SK-N-SH (cell line): ENCODE measurements at regions not wholly inside any gene's neighbourhood (a gene's known extent, or its start where the extent isn't known, plus 50 kb on each side); places are given as distances from the start of the nearest gene placed in this dataset.

Experiments
- CTCF ChIA-PET: fragments of 300-600, 350-600 bp; formaldehyde crosslinking; extraction: SDS; loops from one replicate; lab custom pipeline; 2021; lab: Yijun Ruan, JAX
- POLR2A ChIA-PET: fragments of 350-600 bp; sonication (Branson Sonifier 250); formaldehyde crosslinking; extraction: SDS; loops from one replicate; lab custom pipeline; 2020; ENCODE audit warnings: antibody characterized with exemption, inconsistent platforms; lab: Yijun Ruan, JAX
- DNase-seq: peaks from one replicate; pipeline ENCODE4 v3.0.0; 2012
- H2AFZ ChIP-seq: fragments of 200-600 bp; sonication (generic); 2 replicates; pipeline ENCODE4 v1.8.1; 2016; ENCODE audit warnings: antibody characterized with exemption, mild to moderate bottlenecking, low read depth
- H3F3A ChIP-seq: fragments of 200-600 bp; sonication (generic); replicated peaks from 2 replicates; pipeline ENCODE3; 2016; ENCODE audit warnings: antibody characterized with exemption, mild to moderate bottlenecking; ENCODE audit not compliant: insufficient read depth
- H3K27ac ChIP-seq, 2 experiments: fragments of 200-500 bp in 1 of 2; fragments of 200-600 bp in 1 of 2; sonication (Bioruptor generic) in 1 of 2; sonication (generic), shearing (Covaris generic) in 1 of 2; 2 replicates each; pipeline versions ENCODE4 v1.5.1 to v1.6.1; 2014 to 2016; ENCODE audit warnings: low read depth in 2 of 2, inconsistent platforms in 1 of 2, low read length in 1 of 2, mild to moderate bottlenecking in 1 of 2, mixed read lengths in 1 of 2
- H3K27me3 ChIP-seq: fragments of 200-600 bp; sonication (generic), shearing (Covaris generic); 2 replicates; pipeline ENCODE4 v1.6.1; 2016; ENCODE audit warnings: mixed run types; ENCODE audit not compliant: insufficient read depth
- H3K36me3 ChIP-seq, 2 experiments: fragments of 200-500 bp in 1 of 2; fragments of 200-600 bp in 1 of 2; sonication (Bioruptor generic) in 1 of 2; sonication (generic) in 1 of 2; replicated peaks in 1 of 2; 2 replicates each; pipeline versions ENCODE3 to v1.5.1; 2014 to 2016; ENCODE audit warnings: low read length in 1 of 2, mild to moderate bottlenecking in 1 of 2; ENCODE audit not compliant: insufficient read depth in 2 of 2, control insufficient read depth in 1 of 2
- H3K4me1 ChIP-seq, 2 experiments: fragments of 200-500 bp in 1 of 2; fragments of 200-600 bp in 1 of 2; sonication (Bioruptor generic) in 1 of 2; sonication (generic), shearing (Covaris generic) in 1 of 2; 2 replicates each; pipeline versions ENCODE4 v1.5.1 to v1.6.1; 2014 to 2016; ENCODE audit warnings: low read depth in 1 of 2, low read length in 1 of 2, mixed run types in 1 of 2; ENCODE audit not compliant: insufficient read depth in 2 of 2, control insufficient read depth in 1 of 2
- H3K4me2 ChIP-seq: fragments of 200-600 bp; sonication (generic), shearing (Covaris generic); 2 replicates; pipeline ENCODE4 v1.6.1; 2017; ENCODE audit warnings: mixed run types
- H3K4me3 ChIP-seq, 2 experiments: fragments of 200-500 bp in 1 of 2; fragments of 200-600 bp in 1 of 2; sonication (Bioruptor generic) in 1 of 2; sonication (generic), shearing (Covaris generic) in 1 of 2; 2 replicates each; pipeline versions ENCODE4 v1.5.1 to v1.8.1; 2014 to 2016; ENCODE audit warnings: low read depth in 2 of 2, inconsistent platforms in 1 of 2, low read length in 1 of 2, mild to moderate bottlenecking in 1 of 2, mixed read lengths in 1 of 2, moderate library complexity in 1 of 2
- H3K79me2 ChIP-seq: fragments of 200-600 bp; sonication (generic); 2 replicates; pipeline ENCODE4 v1.8.1; 2017; ENCODE audit warnings: mild to moderate bottlenecking; ENCODE audit not compliant: insufficient read depth
- H3K9ac ChIP-seq: fragments of 200-600 bp; sonication (generic); 2 replicates; pipeline ENCODE4 v1.6.1; 2017; ENCODE audit warnings: mixed run types
- H3K9me2 ChIP-seq: fragments of 200-600 bp; sonication (generic); 2 replicates; pipeline ENCODE4 v1.6.1; 2017; ENCODE audit warnings: mixed run types
- H3K9me3 ChIP-seq: fragments of 200-600 bp; sonication (generic); 2 replicates; pipeline ENCODE4 v1.6.1; 2017; ENCODE audit warnings: mixed run types, mild to moderate bottlenecking, moderate library complexity
- H4K20me1 ChIP-seq: fragments of 200-600 bp; sonication (generic); 2 replicates; pipeline ENCODE4 v1.6.1; 2017; ENCODE audit warnings: mild to moderate bottlenecking, mixed run types; ENCODE audit not compliant: insufficient read depth
- CHD2 ChIP-seq: fragments of 150-350 bp; IDR thresholded peaks from 2 replicates; pipeline ENCODE4 v1.6.1; 2018; ENCODE audit warnings: low read length; ENCODE audit not compliant: partially characterized antibody
- ELF1 ChIP-seq: IDR thresholded peaks from 2 replicates; pipeline ENCODE4 v1.4.0; 2012
- EP300 ChIP-seq, 2 experiments: IDR thresholded peaks; 2 replicates each; pipeline versions ENCODE4 v1.4.0 to v1.6.1; 2012; ENCODE audit warnings: borderline replicate concordance in 1 of 2, low read depth in 1 of 2, low read length in 1 of 2
- EZH2phosphoT487 ChIP-seq: fragments of 200-600 bp; sonication (generic); IDR thresholded peaks from 2 replicates; pipeline ENCODE4 v1.6.1; 2017; ENCODE audit warnings: low read depth, mixed run types, mild to moderate bottlenecking, antibody characterized with exemption, moderate library complexity, borderline replicate concordance
- FOXJ3 ChIP-seq: sonication (generic); formaldehyde crosslinking; IDR thresholded peaks from 2 replicates; pipeline ENCODE4 v1.5.1; 2020; ENCODE audit warnings: mild to moderate bottlenecking, missing genetic modification reagents
- FOXM1 ChIP-seq: IDR thresholded peaks from 2 replicates; pipeline ENCODE4 v1.4.0; 2012; ENCODE audit warnings: low read depth, mild to moderate bottlenecking
- GABPA ChIP-seq: IDR thresholded peaks from 2 replicates; pipeline ENCODE4 v1.4.0; 2012; ENCODE audit warnings: low read depth, mild to moderate bottlenecking
- GATA2 ChIP-seq: sonication (generic); formaldehyde crosslinking; IDR thresholded peaks from 2 replicates; pipeline ENCODE4 v1.5.0; 2020; ENCODE audit warnings: mild to moderate bottlenecking, missing genetic modification reagents
- JUND ChIP-seq: IDR thresholded peaks from 2 replicates; pipeline ENCODE4 v1.4.0; 2012
- MEF2A ChIP-seq: IDR thresholded peaks from 2 replicates; pipeline ENCODE4 v1.4.0; 2012; ENCODE audit warnings: low read depth, borderline replicate concordance
- MXI1 ChIP-seq: IDR thresholded peaks from 2 replicates; pipeline ENCODE4 v1.6.1; 2012; ENCODE audit warnings: mild to moderate bottlenecking, low read depth, low read length, improper control_type of control experiment
- NFIC ChIP-seq: IDR thresholded peaks from 2 replicates; pipeline ENCODE4 v1.4.0; 2012; ENCODE audit warnings: borderline replicate concordance
- POLR2AphosphoS5 ChIP-seq: IDR thresholded peaks from 2 replicates; pipeline ENCODE4 v1.6.1; 2012; ENCODE audit warnings: low read depth, low read length
- RAD21 ChIP-seq: IDR thresholded peaks from 2 replicates; pipeline ENCODE4 v1.6.1; 2012; ENCODE audit warnings: mild to moderate bottlenecking, low read length
- RCOR1 ChIP-seq: fragments of 150-350 bp; IDR thresholded peaks from 2 replicates; pipeline ENCODE4 v1.6.1; 2017; ENCODE audit warnings: antibody characterized with exemption, low read length
- RFX5 ChIP-seq: IDR thresholded peaks from 2 replicates; pipeline ENCODE4 v1.6.1; 2012; ENCODE audit warnings: mild to moderate bottlenecking, improper control_type of control experiment, low read length
- RXRA ChIP-seq: IDR thresholded peaks from 2 replicates; pipeline ENCODE4 v1.4.0; 2012; ENCODE audit warnings: low read depth, mild to moderate bottlenecking, borderline replicate concordance
- SIN3A ChIP-seq: IDR thresholded peaks from 2 replicates; pipeline ENCODE4 v1.6.1; 2012; ENCODE audit warnings: low read depth, mild to moderate bottlenecking, low read length, moderate library complexity, borderline replicate concordance
- TAF1 ChIP-seq: IDR thresholded peaks from 2 replicates; pipeline ENCODE4 v1.6.1; 2012; ENCODE audit warnings: low read depth, mild to moderate bottlenecking, low read length, moderate library complexity, borderline replicate concordance
- TEAD4 ChIP-seq: IDR thresholded peaks from 2 replicates; pipeline ENCODE4 v1.4.0; 2012; ENCODE audit warnings: mild to moderate bottlenecking, borderline replicate concordance; ENCODE audit not compliant: insufficient read depth
- WGBS: methylation state at CpG from one replicate; pipeline ENCODE4 v1.1.6; 2017; ENCODE audit warnings: low lambda C conversion rate; 5-methylcytosine and 5-hydroxymethylcytosine counted together
- TF ChIP-seq, protein P1 (sequence below): IDR thresholded peaks from 2 replicates; pipeline ENCODE4 v1.4.0; 2012; ENCODE audit warnings: low read depth, borderline replicate concordance
- TF ChIP-seq, protein P2 (sequence below): fragments of 150-350 bp; IDR thresholded peaks from 2 replicates; pipeline ENCODE4 v1.6.1; 2016; ENCODE audit warnings: mild to moderate bottlenecking, low read depth, low read length
- TF ChIP-seq, protein P3 (sequence below): IDR thresholded peaks from 2 replicates; pipeline ENCODE4 v1.4.0; 2012; ENCODE audit warnings: low read depth

DNA sequence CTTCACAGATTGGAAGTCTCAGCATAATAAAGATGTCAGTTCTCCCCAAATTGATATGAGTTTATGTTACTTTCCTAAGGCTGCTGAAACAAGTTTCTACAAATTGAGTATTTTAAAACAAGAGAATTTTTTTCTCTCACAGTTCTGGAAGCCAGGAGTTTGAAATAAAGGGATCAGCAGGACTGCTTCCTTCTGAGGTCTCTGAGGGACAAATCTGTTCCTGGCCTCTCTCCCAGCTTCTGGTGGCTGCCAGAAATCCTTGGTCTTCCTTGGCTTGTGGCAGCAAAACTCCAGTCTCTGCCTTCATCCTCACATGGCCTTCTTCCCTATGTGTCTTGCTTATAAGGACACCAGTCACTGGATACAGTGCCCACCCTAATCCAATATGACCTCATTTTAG is 136.1 kb downstream of the TFAP2A start:
- no peaks in the 10 kb centered on the region for H3K27me3 ChIP-seq
- ChIA-PET CTCF (interaction anchor here (0.6 kb wide), 1 partner anchor 25 kb away, joined by 3 read pairs; no protein-coding TSS in a partner anchor), POLR2A (no interaction called here)
- no peaks in the 10 kb centered on the region for H3K9me2 ChIP-seq
- no peak overlapping the region for H3K4me3 ChIP-seq
- H3K79me2 ChIP-seq = no peaks in the 10 kb centered on the region
- no peak overlapping the region for H3K9ac ChIP-seq
- H3K4me2 ChIP-seq = no peak overlapping the region
- no peaks in the 10 kb centered on the region for H4K20me1 ChIP-seq
- H3K9me3 ChIP-seq = no peaks in the 10 kb centered on the region
- DNase-seq = no peak
- no peak overlapping the region for H3K27ac ChIP-seq
- H3K4me1 ChIP-seq = no peaks in the 10 kb centered on the region
- H3F3A ChIP-seq = no peaks in the 10 kb centered on the region
- no peak overlapping the region for H2AFZ ChIP-seq
- no peak for TF ChIP-seq FOXJ3 (CRISPR knock-in tag)
- no peak for TF ChIP-seq GATA2 (CRISPR knock-in tag)
- TF ChIP-seq RFX5 = no peak
- TF ChIP-seq EP300 (IDR thresholded peaks at IDR 0.05; ENCODE audit: borderline replicate concordance in 1 of 2, low read depth in 1 of 2, low read length in 1 of 2) = no peak
- no peak for TF ChIP-seq ELF1
- no peak for TF ChIP-seq CHD2
- TF ChIP-seq GABPA = no peak
- no peak for TF ChIP-seq NFIC
- TF ChIP-seq TAF1 = no peak
- no peak for TF ChIP-seq RXRA
- no peak for TF ChIP-seq MEF2A
- no peaks in the 10 kb centered on the region for H3K36me3 ChIP-seq

DNA sequence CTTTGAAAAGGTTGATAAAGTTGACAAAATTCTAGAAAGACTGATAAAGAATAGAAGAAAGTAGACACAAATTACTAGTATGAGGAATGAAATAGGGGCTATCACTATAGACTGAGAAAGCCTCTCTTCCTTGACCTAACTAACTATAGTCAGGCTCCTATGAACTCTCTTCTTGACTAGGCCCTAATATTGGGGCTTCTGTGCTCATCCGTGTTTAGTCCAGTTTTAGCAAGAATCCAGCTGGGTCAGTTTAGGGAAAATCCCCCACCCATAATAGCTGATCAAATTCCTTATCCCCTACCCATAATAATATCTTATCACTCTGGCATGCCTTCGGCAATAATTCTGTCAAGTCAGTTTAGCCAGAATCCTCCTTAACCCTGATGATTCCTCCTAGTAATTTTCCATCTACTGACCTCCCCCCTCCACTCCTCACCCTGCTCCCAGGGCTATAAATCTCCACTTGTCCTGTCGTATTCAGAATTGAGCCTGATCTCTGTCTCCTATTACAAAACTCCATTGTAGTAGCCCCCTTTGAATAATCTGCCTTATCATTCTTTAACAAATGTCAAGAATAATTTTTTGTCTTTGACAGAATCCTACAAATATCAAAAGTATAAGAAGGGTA is 138.1 kb downstream of the TFAP2A start:
- ChIA-PET POLR2A (no interaction called here), CTCF (no interaction called here)
- 9% methylated on average over 3 of the region's 3 CpGs for WGBS
- no peaks in the 10 kb centered on the region for H3K9me2 ChIP-seq
- H2AFZ ChIP-seq = no peak overlapping the region
- no peaks in the 10 kb centered on the region for H3K4me1 ChIP-seq
- no peak overlapping the region for H3K9ac ChIP-seq
- no peaks in the 10 kb centered on the region for H3K27me3 ChIP-seq
- DNase-seq = no peak
- no peaks in the 10 kb centered on the region for H3F3A ChIP-seq
- no peak overlapping the region for H3K4me2 ChIP-seq
- no peaks in the 10 kb centered on the region for H3K79me2 ChIP-seq
- no peaks in the 10 kb centered on the region for H4K20me1 ChIP-seq
- TF ChIP-seq, protein P1, sequence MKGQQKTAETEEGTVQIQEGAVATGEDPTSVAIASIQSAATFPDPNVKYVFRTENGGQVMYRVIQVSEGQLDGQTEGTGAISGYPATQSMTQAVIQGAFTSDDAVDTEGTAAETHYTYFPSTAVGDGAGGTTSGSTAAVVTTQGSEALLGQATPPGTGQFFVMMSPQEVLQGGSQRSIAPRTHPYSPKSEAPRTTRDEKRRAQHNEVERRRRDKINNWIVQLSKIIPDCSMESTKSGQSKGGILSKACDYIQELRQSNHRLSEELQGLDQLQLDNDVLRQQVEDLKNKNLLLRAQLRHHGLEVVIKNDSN = no peak
- TF ChIP-seq GATA2 (CRISPR knock-in tag) (no peak), JUND (no peak), NFIC (no peak), RCOR1 (no peak)
- H3K27ac ChIP-seq = no peak overlapping the region
- H3K9me3 ChIP-seq = no peaks in the 10 kb centered on the region
- no peak overlapping the region for H3K4me3 ChIP-seq
- no peaks in the 10 kb centered on the region for H3K36me3 ChIP-seq

DNA sequence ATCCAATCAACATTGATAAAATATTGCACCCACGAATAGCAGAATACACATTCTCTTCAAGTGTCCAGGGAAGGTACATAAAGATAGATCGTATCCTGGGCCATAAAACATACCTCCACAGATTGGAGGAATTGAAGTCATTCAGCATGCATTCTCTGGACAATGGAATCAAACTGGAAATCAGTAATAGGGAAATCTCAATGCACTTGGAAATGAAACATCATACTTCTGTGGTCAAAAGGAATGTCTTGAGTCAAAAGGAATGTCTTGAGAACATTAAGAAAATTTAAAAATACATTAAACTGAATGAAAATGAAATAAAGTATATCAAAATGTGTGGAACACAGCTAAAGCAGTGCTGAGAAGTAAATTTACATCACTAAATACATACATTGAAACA is 138.8 kb downstream of the TFAP2A start:
- Histone ChIP-seq H3K79me2 (no peaks in the 10 kb centered on the region), H4K20me1 (no peaks in the 10 kb centered on the region), H3K4me1 (no peaks in the 10 kb centered on the region), H3K36me3 (no peaks in the 10 kb centered on the region), H3K4me2 (no peak overlapping the region), H3K9me3 (no peaks in the 10 kb centered on the region), H2AFZ (no peak overlapping the region), H3K9me2 (no peaks in the 10 kb centered on the region), H3F3A (no peaks in the 10 kb centered on the region), H3K4me3 (no peak overlapping the region), H3K9ac (no peak overlapping the region), H3K27me3 (no peaks in the 10 kb centered on the region), H3K27ac (no peak overlapping the region)
- no peak for DNase-seq
- ChIA-PET POLR2A (no interaction called here), CTCF (no interaction called here)
- 6% methylated on average over 2 of the region's 2 CpGs for WGBS
- TF ChIP-seq TAF1 (no peak), JUND (no peak), FOXM1 (no peak), RAD21 (no peak), GATA2 (CRISPR knock-in tag) (no peak), EP300 (IDR thresholded peaks at IDR 0.05; ENCODE audit: borderline replicate concordance in 1 of 2, low read depth in 1 of 2, low read length in 1 of 2) (no peak), SIN3A (no peak), POLR2AphosphoS5 (no peak), MXI1 (no peak), GABPA (no peak), TEAD4 (no peak), RCOR1 (no peak), NFIC (no peak), EZH2phosphoT487 (no peak)
- TF ChIP-seq, protein P2, sequence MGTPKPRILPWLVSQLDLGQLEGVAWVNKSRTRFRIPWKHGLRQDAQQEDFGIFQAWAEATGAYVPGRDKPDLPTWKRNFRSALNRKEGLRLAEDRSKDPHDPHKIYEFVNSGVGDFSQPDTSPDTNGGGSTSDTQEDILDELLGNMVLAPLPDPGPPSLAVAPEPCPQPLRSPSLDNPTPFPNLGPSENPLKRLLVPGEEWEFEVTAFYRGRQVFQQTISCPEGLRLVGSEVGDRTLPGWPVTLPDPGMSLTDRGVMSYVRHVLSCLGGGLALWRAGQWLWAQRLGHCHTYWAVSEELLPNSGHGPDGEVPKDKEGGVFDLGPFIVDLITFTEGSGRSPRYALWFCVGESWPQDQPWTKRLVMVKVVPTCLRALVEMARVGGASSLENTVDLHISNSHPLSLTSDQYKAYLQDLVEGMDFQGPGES = no peak
- TF ChIP-seq, protein P3, sequence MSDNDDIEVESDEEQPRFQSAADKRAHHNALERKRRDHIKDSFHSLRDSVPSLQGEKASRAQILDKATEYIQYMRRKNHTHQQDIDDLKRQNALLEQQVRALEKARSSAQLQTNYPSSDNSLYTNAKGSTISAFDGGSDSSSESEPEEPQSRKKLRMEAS = no peak
